ENCODE measurements at regions not wholly inside any gene's neighbourhood (a gene's known extent, or its start where the extent isn't known, plus 50 kb on each side); places are given as distances from the start of the nearest gene placed in this dataset.

DNA sequence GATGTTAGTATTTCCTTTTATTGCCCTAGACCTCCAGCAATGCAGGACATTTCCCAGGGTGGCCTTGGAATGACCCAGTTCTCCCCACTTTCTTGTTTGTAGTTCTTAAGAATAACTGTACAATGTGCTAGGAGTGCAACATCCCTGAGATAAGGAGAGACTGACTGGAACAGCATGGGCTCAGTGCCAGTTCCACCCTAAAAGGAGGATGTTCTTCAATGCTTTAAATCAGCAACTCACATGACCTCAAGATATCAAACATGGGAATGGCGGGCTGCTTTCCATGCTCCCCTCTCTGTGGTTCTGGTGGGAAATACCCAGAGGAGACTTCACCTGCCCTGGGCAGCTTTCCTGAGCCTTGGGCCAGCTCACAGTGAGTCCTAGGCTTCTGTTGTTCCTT lies 766.9 kb upstream of the FBXO33 start:
- H3K27me3 ChIP-seq (ENCODE audit: control insufficient read depth in 2 of 2, insufficient read depth in 2 of 2, low read length in 2 of 2) = no peaks in the 10 kb centered on the region
- 86% methylated on average over 1 of the region's 1 CpG for WGBS (ENCODE audit: insufficient coverage)
- H3K4me1 Mint-ChIP-seq = no peaks in the 10 kb centered on the region
- H3K4me3 Mint-ChIP-seq = no peak overlapping the region
- H3K27me3 Mint-ChIP-seq (ENCODE audit: low read depth in 3 of 3) = no peaks in the 10 kb centered on the region
- no peak for DNase-seq
- H2AFZ ChIP-seq (ENCODE audit: insufficient read depth, low read depth, low read length, poor library complexity, severe bottlenecking) = no peak overlapping the region
- no peaks in the 10 kb centered on the region for H4K20me1 ChIP-seq (ENCODE audit: insufficient read depth, low read length)
- H3K36me3 Mint-ChIP-seq = no peaks in the 10 kb centered on the region
- H3K9ac ChIP-seq (ENCODE audit: insufficient read depth, low read length, poor library complexity, severe bottlenecking) = no peak overlapping the region
- intact Hi-C loops (cut with micrococcal nuclease) = no loop called here
- no peaks in the 10 kb centered on the region for H3K4me1 ChIP-seq (ENCODE audit: control insufficient read depth in 1 of 2, insufficient read depth in 2 of 2, low read length in 2 of 2)
- H3K36me3 ChIP-seq (replicated peaks in 1 of 2; ENCODE audit: control insufficient read depth in 1 of 2, insufficient read depth in 2 of 2, low read length in 2 of 2) = no peaks in the 10 kb centered on the region
- no peak overlapping the region for H3K4me3 ChIP-seq (replicated peaks in 1 of 3; ENCODE audit: low read depth in 2 of 3, low read length in 3 of 3)
- H3K27ac Mint-ChIP-seq = no peak overlapping the region
- peaks cover 13 to 16% of the 10 kb centered on the region in 2 donors for H3K9me3 ChIP-seq (replicated peaks in 1 of 2; ENCODE audit: control insufficient read depth in 1 of 2, insufficient read depth in 1 of 2, low read length in 2 of 2)
- TF ChIP-seq, protein P1, sequence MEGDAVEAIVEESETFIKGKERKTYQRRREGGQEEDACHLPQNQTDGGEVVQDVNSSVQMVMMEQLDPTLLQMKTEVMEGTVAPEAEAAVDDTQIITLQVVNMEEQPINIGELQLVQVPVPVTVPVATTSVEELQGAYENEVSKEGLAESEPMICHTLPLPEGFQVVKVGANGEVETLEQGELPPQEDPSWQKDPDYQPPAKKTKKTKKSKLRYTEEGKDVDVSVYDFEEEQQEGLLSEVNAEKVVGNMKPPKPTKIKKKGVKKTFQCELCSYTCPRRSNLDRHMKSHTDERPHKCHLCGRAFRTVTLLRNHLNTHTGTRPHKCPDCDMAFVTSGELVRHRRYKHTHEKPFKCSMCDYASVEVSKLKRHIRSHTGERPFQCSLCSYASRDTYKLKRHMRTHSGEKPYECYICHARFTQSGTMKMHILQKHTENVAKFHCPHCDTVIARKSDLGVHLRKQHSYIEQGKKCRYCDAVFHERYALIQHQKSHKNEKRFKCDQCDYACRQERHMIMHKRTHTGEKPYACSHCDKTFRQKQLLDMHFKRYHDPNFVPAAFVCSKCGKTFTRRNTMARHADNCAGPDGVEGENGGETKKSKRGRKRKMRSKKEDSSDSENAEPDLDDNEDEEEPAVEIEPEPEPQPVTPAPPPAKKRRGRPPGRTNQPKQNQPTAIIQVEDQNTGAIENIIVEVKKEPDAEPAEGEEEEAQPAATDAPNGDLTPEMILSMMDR (IDR thresholded peaks at IDR 0.05) = no peak
- no peak overlapping the region for H3K4me2 ChIP-seq (replicated peaks; ENCODE audit: extremely low read depth, low read length, poor library complexity, severe bottlenecking)
- no peak overlapping the region for H3K27ac ChIP-seq (ENCODE audit: low read depth in 1 of 2, low read length in 2 of 2)
- peaks cover 0 to 15% (median 7%) of the 10 kb centered on the region in 7 donors for H3K9me3 Mint-ChIP-seq
- no peaks in the 10 kb centered on the region for H3K79me2 ChIP-seq (ENCODE audit: insufficient read depth, low read length)

DNA sequence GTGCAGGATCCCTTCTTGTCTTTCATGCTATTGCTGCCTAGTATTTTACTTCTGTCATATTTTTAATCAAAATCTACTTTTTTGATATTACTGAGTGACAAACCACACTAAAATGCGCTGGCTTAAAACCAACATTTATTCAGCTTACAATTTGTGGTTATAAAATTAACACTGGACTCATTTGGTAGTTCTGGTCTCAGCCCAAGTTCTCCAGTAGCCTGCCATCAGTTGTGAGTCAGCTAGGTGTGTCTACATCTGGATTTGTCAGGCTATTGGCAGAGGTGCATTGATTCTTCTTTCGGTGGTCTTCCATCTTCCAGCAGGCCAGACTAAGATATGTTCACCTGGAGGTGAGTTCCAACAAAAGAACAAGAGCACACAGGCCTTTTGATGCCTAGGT lies 765.1 kb upstream of the FBXO33 start:
- TF ChIP-seq, protein P1 (IDR thresholded peaks at IDR 0.05) = no peak
- Histone ChIP-seq H3K9me3 (replicated peaks in 1 of 2; ENCODE audit: control insufficient read depth in 1 of 2, insufficient read depth in 1 of 2, low read length in 2 of 2) (peaks cover 0 to 2% of the 10 kb centered on the region in 2 donors), H3K9ac (ENCODE audit: insufficient read depth, low read length, poor library complexity, severe bottlenecking) (no peak overlapping the region), H3K4me2 (replicated peaks; ENCODE audit: extremely low read depth, low read length, poor library complexity, severe bottlenecking) (no peak overlapping the region), H3K4me1 (ENCODE audit: control insufficient read depth in 1 of 2, insufficient read depth in 2 of 2, low read length in 2 of 2) (no peaks in the 10 kb centered on the region), H3K79me2 (ENCODE audit: insufficient read depth, low read length) (no peaks in the 10 kb centered on the region), H3K4me3 (replicated peaks in 1 of 3; ENCODE audit: low read depth in 2 of 3, low read length in 3 of 3) (no peak overlapping the region), H3K36me3 (replicated peaks in 1 of 2; ENCODE audit: control insufficient read depth in 1 of 2, insufficient read depth in 2 of 2, low read length in 2 of 2) (no peaks in the 10 kb centered on the region), H3K27me3 (ENCODE audit: control insufficient read depth in 2 of 2, insufficient read depth in 2 of 2, low read length in 2 of 2) (no peaks in the 10 kb centered on the region), H4K20me1 (ENCODE audit: insufficient read depth, low read length) (no peaks in the 10 kb centered on the region), H3K27ac (ENCODE audit: low read depth in 1 of 2, low read length in 2 of 2) (no peak overlapping the region), H2AFZ (ENCODE audit: insufficient read depth, low read depth, low read length, poor library complexity, severe bottlenecking) (no peak overlapping the region)
- H3K36me3 Mint-ChIP-seq = no peaks in the 10 kb centered on the region
- no CpG with 5 or more reads among the region's 2 CpGs for WGBS (ENCODE audit: insufficient coverage)
- H3K4me3 Mint-ChIP-seq = no peak overlapping the region
- no peak for DNase-seq
- H3K27me3 Mint-ChIP-seq (ENCODE audit: low read depth in 3 of 3) = no peaks in the 10 kb centered on the region
- H3K27ac Mint-ChIP-seq = no peak overlapping the region
- peaks cover 0 to 3% (median 0%) of the 10 kb centered on the region in 7 donors for H3K9me3 Mint-ChIP-seq
- intact Hi-C loops (cut with micrococcal nuclease) = no loop called here
- H3K4me1 Mint-ChIP-seq = no peaks in the 10 kb centered on the region
